ENCODE measurements at regions not wholly inside any gene's neighbourhood (a gene's known extent, or its start where the extent isn't known, plus 50 kb on each side); places are given as distances from the start of the nearest gene placed in this dataset.

DNA sequence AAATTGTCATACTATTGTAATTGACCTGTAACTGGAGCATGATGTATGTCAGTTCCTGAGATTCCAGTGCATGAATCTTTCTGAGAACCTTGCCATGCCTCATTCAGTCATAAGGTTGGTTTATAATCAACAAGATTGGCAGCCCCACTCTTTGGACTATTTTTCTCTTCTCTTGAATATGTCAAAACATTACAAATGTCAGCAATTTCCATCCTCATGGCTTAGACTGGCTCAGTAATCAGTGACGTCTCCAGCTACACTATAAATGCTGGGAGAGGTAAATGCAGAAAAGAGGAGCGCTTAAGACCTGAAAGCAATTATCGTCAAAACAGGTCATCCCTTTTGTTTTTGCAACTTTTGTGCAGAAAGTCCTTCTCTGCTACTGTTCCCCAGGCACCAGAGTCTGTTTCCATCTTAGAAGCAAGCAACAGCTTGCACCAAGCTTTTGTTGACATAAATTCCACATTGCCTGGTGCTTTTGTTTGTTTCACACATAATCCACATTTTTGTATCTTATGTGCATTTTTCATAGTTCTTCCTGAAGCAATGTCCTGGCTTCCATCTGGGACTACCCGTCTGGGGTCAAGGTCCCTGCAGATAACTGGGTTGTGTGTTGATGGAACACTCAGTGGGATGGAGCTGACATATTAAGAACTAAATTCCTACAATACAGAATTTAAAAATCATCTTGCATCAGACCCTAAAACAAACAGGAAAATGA lies 149.8 kb downstream of the OSR1 start:
- FAIRE-seq (no peak), DNase-seq (ENCODE audit: low read depth, low spot score) (no peak)
- Histone ChIP-seq H3K9me1 (replicated peaks; ENCODE audit: control insufficient read depth, extremely low read depth, insufficient read depth, low read length) (no peaks in the 10 kb centered on the region), H4K20me1 (replicated peaks; ENCODE audit: control insufficient read depth, extremely low read depth, insufficient read depth, low read length) (no peaks in the 10 kb centered on the region), H3K4me2 (ENCODE audit: insufficient read depth, low read length) (no peak overlapping the region), H3K4me1 (ENCODE audit: control insufficient read depth, extremely low read depth, insufficient read depth, low read length) (no peaks in the 10 kb centered on the region), H3K4me3 (replicated peaks in 1 of 3; ENCODE audit: insufficient read depth in 1 of 3, low read depth in 1 of 3, low read length in 3 of 3) (no peak overlapping the region), H3K27ac (ENCODE audit: insufficient read depth, low read depth, low read length) (no peak overlapping the region), H3K36me3 (ENCODE audit: control insufficient read depth in 2 of 2, extremely low read depth in 1 of 2, insufficient read depth in 2 of 2, low read length in 2 of 2) (no peaks in the 10 kb centered on the region), H3K79me2 (ENCODE audit: control insufficient read depth, insufficient read depth, low read length) (no peaks in the 10 kb centered on the region), H2AFZ (ENCODE audit: low read depth, low read length) (no peak overlapping the region), H3K9ac (replicated peaks; ENCODE audit: extremely low read depth, insufficient read depth, low read length) (no peak overlapping the region), H3K9me3 (replicated peaks; ENCODE audit: control insufficient read depth, insufficient read depth, low read length) (no peaks in the 10 kb centered on the region), H3K27me3 (ENCODE audit: control insufficient read depth in 2 of 2, insufficient read depth in 2 of 2, low read length in 2 of 2) (no peaks in the 10 kb centered on the region)
- BruUV-seq (replicated peaks) = no TSS peak
- dilution Hi-C loops (cut with MboI; ENCODE audit: extremely low pct_ligation_motif_present, low sequenced_read_pairs) = no loop called here
- TF ChIP-seq POLR2A (IDR thresholded peaks at IDR 0.05; ENCODE audit: low read depth, low read length) = no peak
- no peak for TF ChIP-seq JUN (IDR thresholded peaks at IDR 0.05; ENCODE audit: borderline replicate concordance, insufficient read depth, insufficient read length, low read depth)
- TF ChIP-seq EZH2 (IDR thresholded peaks at IDR 0.05; ENCODE audit: borderline replicate concordance, low read depth, low read length, severe bottlenecking) = no peak
- no peak for TF ChIP-seq POLR2AphosphoS5 (IDR thresholded peaks at IDR 0.05; ENCODE audit: insufficient read depth, low read depth, low read length)
- TF ChIP-seq GATA2 (IDR thresholded peaks at IDR 0.05; ENCODE audit: insufficient read depth, insufficient read length, low read depth, low read length) = no peak
- TF ChIP-seq, protein P1, sequence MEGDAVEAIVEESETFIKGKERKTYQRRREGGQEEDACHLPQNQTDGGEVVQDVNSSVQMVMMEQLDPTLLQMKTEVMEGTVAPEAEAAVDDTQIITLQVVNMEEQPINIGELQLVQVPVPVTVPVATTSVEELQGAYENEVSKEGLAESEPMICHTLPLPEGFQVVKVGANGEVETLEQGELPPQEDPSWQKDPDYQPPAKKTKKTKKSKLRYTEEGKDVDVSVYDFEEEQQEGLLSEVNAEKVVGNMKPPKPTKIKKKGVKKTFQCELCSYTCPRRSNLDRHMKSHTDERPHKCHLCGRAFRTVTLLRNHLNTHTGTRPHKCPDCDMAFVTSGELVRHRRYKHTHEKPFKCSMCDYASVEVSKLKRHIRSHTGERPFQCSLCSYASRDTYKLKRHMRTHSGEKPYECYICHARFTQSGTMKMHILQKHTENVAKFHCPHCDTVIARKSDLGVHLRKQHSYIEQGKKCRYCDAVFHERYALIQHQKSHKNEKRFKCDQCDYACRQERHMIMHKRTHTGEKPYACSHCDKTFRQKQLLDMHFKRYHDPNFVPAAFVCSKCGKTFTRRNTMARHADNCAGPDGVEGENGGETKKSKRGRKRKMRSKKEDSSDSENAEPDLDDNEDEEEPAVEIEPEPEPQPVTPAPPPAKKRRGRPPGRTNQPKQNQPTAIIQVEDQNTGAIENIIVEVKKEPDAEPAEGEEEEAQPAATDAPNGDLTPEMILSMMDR (IDR thresholded peaks at IDR 0.05; ENCODE audit: extremely low read depth in 1 of 2, insufficient read depth in 1 of 2, low read depth in 1 of 2, low read length in 2 of 2) = no peak
- TF ChIP-seq FOS (IDR thresholded peaks at IDR 0.05; ENCODE audit: borderline replicate concordance, insufficient read depth, low read length) = no peak
- TF ChIP-seq MYC (IDR thresholded peaks at IDR 0.05; ENCODE audit: low read depth, low read length) = no peak
- TF ChIP-seq, protein P2, sequence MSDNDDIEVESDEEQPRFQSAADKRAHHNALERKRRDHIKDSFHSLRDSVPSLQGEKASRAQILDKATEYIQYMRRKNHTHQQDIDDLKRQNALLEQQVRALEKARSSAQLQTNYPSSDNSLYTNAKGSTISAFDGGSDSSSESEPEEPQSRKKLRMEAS (IDR thresholded peaks at IDR 0.05; ENCODE audit: insufficient read depth, insufficient read length) = no peak
- CTCF ChIA-PET = interaction anchor here (1.2 kb wide), 1 partner anchor 18 kb away, joined by 3 read pairs; no protein-coding TSS in a partner anchor
- intact Hi-C loops (cut with micrococcal nuclease) = no loop called here
- POLR2A ChIA-PET = no interaction called here

Measured in endothelial cell of umbilical vein (primary cell).